ENCODE measurements at regions not wholly inside any gene's neighbourhood (a gene's known extent, or its start where the extent isn't known, plus 50 kb on each side); places are given as distances from the start of the nearest gene placed in this dataset.

GRCh38 chr18:4636967-4637366, 181.9 kb upstream of the DLGAP1 start:
- DNase-seq: no peak

GRCh38 chr18:4631239-4631638, 176.1 kb upstream of the DLGAP1 start:
- no peak for DNase-seq

GRCh38 chr18:4605212-4605611, 150.1 kb upstream of the DLGAP1 start:
- no peak for DNase-seq

GRCh38 chr18:4603955-4604354, 148.8 kb upstream of the DLGAP1 start:
- DNase-seq: no peak

GRCh38 chr18:4599312-4599711, 144.2 kb upstream of the DLGAP1 start:
- DNase-seq: no peak

GRCh38 chr18:4597301-4597700, 142.2 kb upstream of the DLGAP1 start:
- DNase-seq: no peak

GRCh38 chr18:4593895-4594294, 138.8 kb upstream of the DLGAP1 start:
- DNase-seq: no peak

GRCh38 chr18:4593459-4593858, 138.4 kb upstream of the DLGAP1 start:
- DNase-seq: no peak

- DNase-seq: no peak
These were observed 134.1 kb upstream of the DLGAP1 start for GRCh38 chr18:4589056-4589800.

- DNase-seq: no peak
These were observed 132.1 kb upstream of the DLGAP1 start for GRCh38 chr18:4587204-4587603.

GRCh38 chr18:4586731-4587130, 131.6 kb upstream of the DLGAP1 start:
- no peak for DNase-seq

GRCh38 chr18:4582431-4583335, 127.6 kb upstream of the DLGAP1 start:
- DNase-seq: no peak

- no peak for DNase-seq
These were observed 126.9 kb upstream of the DLGAP1 start for GRCh38 chr18:4581966-4582365.

- no peak for DNase-seq
These were observed 123.3 kb upstream of the DLGAP1 start for GRCh38 chr18:4578449-4578848.

GRCh38 chr18:4573735-4574134, 118.6 kb upstream of the DLGAP1 start:
- DNase-seq: no peak

- DNase-seq: no peak
These were observed 102.4 kb upstream of the DLGAP1 start for GRCh38 chr18:4557502-4557901.

GRCh38 chr18:4551001-4551360, 95.9 kb upstream of the DLGAP1 start:
- no peak for DNase-seq

- DNase-seq: no peak
These were observed 94.2 kb upstream of the DLGAP1 start for GRCh38 chr18:4549164-4549872.

- no peak for DNase-seq
These were observed 92.0 kb upstream of the DLGAP1 start for GRCh38 chr18:4547126-4547525.

- no peak for DNase-seq
These were observed 89.0 kb upstream of the DLGAP1 start for GRCh38 chr18:4544142-4544541.

- no peak for DNase-seq
These were observed 88.6 kb upstream of the DLGAP1 start for GRCh38 chr18:4543711-4544110.

GRCh38 chr18:4541588-4541987, 86.5 kb upstream of the DLGAP1 start:
- DNase-seq: no peak

GRCh38 chr18:4536447-4536846, 81.3 kb upstream of the DLGAP1 start:
- no peak for DNase-seq
